Skin of body (tissue), 1 donor: ENCODE measurements at regions not wholly inside any gene's neighbourhood (a gene's known extent, or its start where the extent isn't known, plus 50 kb on each side); places are given as distances from the start of the nearest gene placed in this dataset.

Experiments used
- DNase-seq: peaks from one replicate; lab custom pipeline; 2025; lab: John Stamatoyannopoulos, UW

- DNase-seq, result no peak
Observed at GRCh38 chr9:89878687-89879086, 273.9 kb downstream of the GADD45G start.

GRCh38 chr9:89879276-89879675 is 274.5 kb downstream of the GADD45G start:
- DNase-seq, result no peak

GRCh38 chr9:89879701-89880100 is 274.9 kb downstream of the GADD45G start:
- DNase-seq, result peak; percentile 39

GRCh38 chr9:89880161-89880560 is 275.3 kb downstream of the GADD45G start:
- DNase-seq, result no peak

- DNase-seq, result no peak
Observed at GRCh38 chr9:89880721-89881120, 275.9 kb downstream of the GADD45G start.

- DNase-seq, result no peak
Observed at GRCh38 chr9:89881431-89881830, 276.6 kb downstream of the GADD45G start.

- DNase-seq, result no peak
Observed at GRCh38 chr9:89882930-89883361, 278.1 kb downstream of the GADD45G start.

- no peak for DNase-seq
Observed at GRCh38 chr9:89883401-89884341, 278.9 kb downstream of the GADD45G start.

GRCh38 chr9:89884356-89885083 is 279.7 kb downstream of the GADD45G start:
- no peak for DNase-seq

- DNase-seq, result no peak
Observed at GRCh38 chr9:89885156-89885555, 280.3 kb downstream of the GADD45G start.

- no peak for DNase-seq
Observed at GRCh38 chr9:89886281-89886700, 281.5 kb downstream of the GADD45G start.

- DNase-seq, result no peak
Observed at GRCh38 chr9:89887286-89887685, 282.5 kb downstream of the GADD45G start.

GRCh38 chr9:89888233-89888632 is 283.4 kb downstream of the GADD45G start:
- DNase-seq, result no peak

- no peak for DNase-seq
Observed at GRCh38 chr9:89888677-89889076, 283.9 kb downstream of the GADD45G start.

- DNase-seq, result no peak
Observed at GRCh38 chr9:89889865-89890264, 285.1 kb downstream of the GADD45G start.

GRCh38 chr9:89890326-89890980 is 285.6 kb downstream of the GADD45G start:
- no peak for DNase-seq

GRCh38 chr9:89891221-89891590 is 286.4 kb downstream of the GADD45G start:
- no peak for DNase-seq

- DNase-seq, result peak; percentile 71
Observed at GRCh38 chr9:89891591-89892304, 286.9 kb downstream of the GADD45G start.

- no peak for DNase-seq
Observed at GRCh38 chr9:89892920-89893319, 288.1 kb downstream of the GADD45G start.

- peak; percentile 35 for DNase-seq
Observed at GRCh38 chr9:89893886-89894285, 289.1 kb downstream of the GADD45G start.

GRCh38 chr9:89896806-89897340 is 292.1 kb downstream of the GADD45G start:
- no peak for DNase-seq
